Tibial nerve (tissue), 4 donors: ENCODE measurements at regions not wholly inside any gene's neighbourhood (a gene's known extent, or its start where the extent isn't known, plus 50 kb on each side); places are given as distances from the start of the nearest gene placed in this dataset.

Experiments used
- EP300 ChIP-seq, 2 donors: sonication (generic); formaldehyde crosslinking; IDR thresholded peaks; one replicate each; pipeline ENCODE4 v1.6.1; 2017; ENCODE audit warnings: antibody characterized with exemption in 2 of 2, mild to moderate bottlenecking in 1 of 2
- POLR2A ChIP-seq, 2 donors: fragments of 450-650 bp; IDR thresholded peaks; one replicate each; pipeline ENCODE4 v1.6.1; 2017; ENCODE audit warnings: antibody characterized with exemption in 2 of 2, mild to moderate bottlenecking in 2 of 2, moderate library complexity in 2 of 2
- TF ChIP-seq, protein P1 (sequence below), 5 experiments: fragments of 200-600 bp in 3 of 5; fragments of 450-650 bp in 2 of 5; sonication (generic) in 3 of 5; IDR thresholded peaks; one replicate each; pipeline ENCODE4 v1.5.1; 2016 to 2019; ENCODE audit warnings: antibody characterized with exemption in 5 of 5, mild to moderate bottlenecking in 3 of 5, moderate library complexity in 2 of 5

DNA sequence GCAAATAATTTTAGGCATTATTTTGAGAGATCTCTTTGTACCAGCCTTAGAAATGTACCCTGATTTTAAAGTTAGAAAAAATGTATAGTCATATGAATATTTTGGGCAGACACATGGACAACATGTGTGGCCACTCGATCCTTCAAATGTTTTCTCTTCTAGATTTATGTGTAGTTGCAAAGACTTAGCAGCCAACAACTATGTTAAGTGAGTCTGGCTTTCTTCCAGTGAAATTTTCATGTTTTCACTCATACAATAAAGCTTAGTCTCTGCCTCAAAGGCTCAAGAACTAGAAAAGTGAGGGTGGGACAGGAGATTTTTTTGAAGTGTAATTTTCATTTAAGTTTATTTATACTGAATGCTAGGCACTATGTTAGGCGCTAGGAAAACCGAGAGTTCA lies 207.7 kb upstream of the DACH1 start:
- no peak for TF ChIP-seq POLR2A (IDR thresholded peaks at IDR 0.05)
- TF ChIP-seq, protein P1, sequence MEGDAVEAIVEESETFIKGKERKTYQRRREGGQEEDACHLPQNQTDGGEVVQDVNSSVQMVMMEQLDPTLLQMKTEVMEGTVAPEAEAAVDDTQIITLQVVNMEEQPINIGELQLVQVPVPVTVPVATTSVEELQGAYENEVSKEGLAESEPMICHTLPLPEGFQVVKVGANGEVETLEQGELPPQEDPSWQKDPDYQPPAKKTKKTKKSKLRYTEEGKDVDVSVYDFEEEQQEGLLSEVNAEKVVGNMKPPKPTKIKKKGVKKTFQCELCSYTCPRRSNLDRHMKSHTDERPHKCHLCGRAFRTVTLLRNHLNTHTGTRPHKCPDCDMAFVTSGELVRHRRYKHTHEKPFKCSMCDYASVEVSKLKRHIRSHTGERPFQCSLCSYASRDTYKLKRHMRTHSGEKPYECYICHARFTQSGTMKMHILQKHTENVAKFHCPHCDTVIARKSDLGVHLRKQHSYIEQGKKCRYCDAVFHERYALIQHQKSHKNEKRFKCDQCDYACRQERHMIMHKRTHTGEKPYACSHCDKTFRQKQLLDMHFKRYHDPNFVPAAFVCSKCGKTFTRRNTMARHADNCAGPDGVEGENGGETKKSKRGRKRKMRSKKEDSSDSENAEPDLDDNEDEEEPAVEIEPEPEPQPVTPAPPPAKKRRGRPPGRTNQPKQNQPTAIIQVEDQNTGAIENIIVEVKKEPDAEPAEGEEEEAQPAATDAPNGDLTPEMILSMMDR (IDR thresholded peaks at IDR 0.05), result no peak
- no peak for TF ChIP-seq EP300 (IDR thresholded peaks at IDR 0.05)
